ENCODE measurements at regions not wholly inside any gene's neighbourhood (a gene's known extent, or its start where the extent isn't known, plus 50 kb on each side); places are given as distances from the start of the nearest gene placed in this dataset.

GRCh38 chr2:186187854-186188253, 298.2 kb upstream of the ZC3H15 start:
- Histone ChIP-seq H3K36me3 (ENCODE audit: insufficient read depth, low read length) (no peaks in the 10 kb centered on the region), H3K79me2 (ENCODE audit: insufficient read depth, low read length) (no peaks in the 10 kb centered on the region), H2AFZ (ENCODE audit: low read depth, low read length) (no peak overlapping the region), H3K4me3 (ENCODE audit: low read depth in 1 of 2, low read length in 2 of 2) (no peak overlapping the region), H3K27me3 (ENCODE audit: insufficient read depth, low read length, poor library complexity) (no peaks in the 10 kb centered on the region), H3K4me1 (ENCODE audit: insufficient read depth, low read length) (no peaks in the 10 kb centered on the region), H4K20me1 (ENCODE audit: insufficient read depth, low read length) (no peaks in the 10 kb centered on the region), H3K4me2 (ENCODE audit: insufficient read depth, low read length) (no peak overlapping the region), H3K27ac (ENCODE audit: low read length) (no peak overlapping the region), H3K9ac (ENCODE audit: low read depth, low read length) (no peak overlapping the region), H3K9me3 (ENCODE audit: insufficient read depth, low read length, severe bottlenecking) (no peaks in the 10 kb centered on the region)
- TF ChIP-seq EZH2 (IDR thresholded peaks at IDR 0.05; ENCODE audit: borderline replicate concordance, low read depth, low read length, severe bottlenecking), result no peak
- TF ChIP-seq, protein P1, sequence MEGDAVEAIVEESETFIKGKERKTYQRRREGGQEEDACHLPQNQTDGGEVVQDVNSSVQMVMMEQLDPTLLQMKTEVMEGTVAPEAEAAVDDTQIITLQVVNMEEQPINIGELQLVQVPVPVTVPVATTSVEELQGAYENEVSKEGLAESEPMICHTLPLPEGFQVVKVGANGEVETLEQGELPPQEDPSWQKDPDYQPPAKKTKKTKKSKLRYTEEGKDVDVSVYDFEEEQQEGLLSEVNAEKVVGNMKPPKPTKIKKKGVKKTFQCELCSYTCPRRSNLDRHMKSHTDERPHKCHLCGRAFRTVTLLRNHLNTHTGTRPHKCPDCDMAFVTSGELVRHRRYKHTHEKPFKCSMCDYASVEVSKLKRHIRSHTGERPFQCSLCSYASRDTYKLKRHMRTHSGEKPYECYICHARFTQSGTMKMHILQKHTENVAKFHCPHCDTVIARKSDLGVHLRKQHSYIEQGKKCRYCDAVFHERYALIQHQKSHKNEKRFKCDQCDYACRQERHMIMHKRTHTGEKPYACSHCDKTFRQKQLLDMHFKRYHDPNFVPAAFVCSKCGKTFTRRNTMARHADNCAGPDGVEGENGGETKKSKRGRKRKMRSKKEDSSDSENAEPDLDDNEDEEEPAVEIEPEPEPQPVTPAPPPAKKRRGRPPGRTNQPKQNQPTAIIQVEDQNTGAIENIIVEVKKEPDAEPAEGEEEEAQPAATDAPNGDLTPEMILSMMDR (IDR thresholded peaks at IDR 0.05; ENCODE audit: borderline replicate concordance, extremely low read depth, low read length, poor library complexity, severe bottlenecking), result no peak
- no peak for ATAC-seq (ENCODE audit: insufficient read depth, low read depth)
- DNase-seq, result no peak

DNA sequence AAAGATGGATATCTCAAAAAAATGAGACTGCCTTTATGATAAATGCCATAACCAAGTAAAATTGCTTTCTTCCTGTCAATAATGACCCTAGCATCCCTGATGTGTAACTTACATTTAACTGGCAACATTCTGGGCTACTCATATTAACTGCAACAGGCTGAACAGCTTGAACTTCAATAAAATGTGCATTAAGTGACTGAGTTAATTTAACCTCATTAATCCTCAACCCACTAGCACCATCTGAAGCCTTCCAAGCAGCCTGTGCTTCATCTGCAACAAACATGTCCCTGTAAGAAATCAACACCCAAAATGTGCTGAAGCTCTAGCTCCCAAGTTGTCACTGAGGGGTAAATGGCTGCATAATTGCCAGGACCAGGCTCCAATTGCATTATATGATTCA, 296.2 kb upstream of the ZC3H15 start:
- H4K20me1 ChIP-seq (ENCODE audit: insufficient read depth, low read length), result no peaks in the 10 kb centered on the region
- no peaks in the 10 kb centered on the region for H3K27me3 ChIP-seq (ENCODE audit: insufficient read depth, low read length, poor library complexity)
- no peaks in the 10 kb centered on the region for H3K36me3 ChIP-seq (ENCODE audit: insufficient read depth, low read length)
- H3K4me2 ChIP-seq (ENCODE audit: insufficient read depth, low read length), result no peak overlapping the region
- H3K9me3 ChIP-seq (ENCODE audit: insufficient read depth, low read length, severe bottlenecking), result no peaks in the 10 kb centered on the region
- no peak overlapping the region for H2AFZ ChIP-seq (ENCODE audit: low read depth, low read length)
- DNase-seq (no peak), ATAC-seq (ENCODE audit: insufficient read depth, low read depth) (no peak)
- no peak overlapping the region for H3K4me3 ChIP-seq (ENCODE audit: low read depth in 1 of 2, low read length in 2 of 2)
- no peaks in the 10 kb centered on the region for H3K79me2 ChIP-seq (ENCODE audit: insufficient read depth, low read length)
- no peak overlapping the region for H3K27ac ChIP-seq (ENCODE audit: low read length)
- TF ChIP-seq, protein P1 (IDR thresholded peaks at IDR 0.05; ENCODE audit: borderline replicate concordance, extremely low read depth, low read length, poor library complexity, severe bottlenecking), result no peak
- TF ChIP-seq EZH2 (IDR thresholded peaks at IDR 0.05; ENCODE audit: borderline replicate concordance, low read depth, low read length, severe bottlenecking), result no peak
- H3K4me1 ChIP-seq (ENCODE audit: insufficient read depth, low read length), result no peaks in the 10 kb centered on the region
- no peak overlapping the region for H3K9ac ChIP-seq (ENCODE audit: low read depth, low read length)

DNA sequence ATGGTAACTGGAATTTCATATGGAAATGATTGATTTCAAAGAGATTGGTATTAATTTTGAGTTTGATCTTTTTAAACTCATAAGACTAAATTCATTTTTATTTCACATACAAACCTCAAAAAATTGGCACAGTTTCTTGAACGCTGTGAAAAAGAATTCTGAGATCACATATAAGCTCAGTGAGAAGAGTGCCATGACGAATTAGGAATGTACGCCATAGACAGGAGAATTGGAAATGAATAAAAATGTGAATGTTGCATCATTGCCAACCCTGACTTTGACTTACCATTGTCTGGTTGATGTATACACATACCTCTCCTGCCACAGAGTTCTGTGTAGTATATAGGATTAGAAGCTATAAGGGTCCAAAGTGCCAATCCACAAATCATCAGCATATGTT, 290.4 kb upstream of the ZC3H15 start:
- DNase-seq (no peak), ATAC-seq (ENCODE audit: insufficient read depth, low read depth) (no peak)
- Histone ChIP-seq H3K9me3 (ENCODE audit: insufficient read depth, low read length, severe bottlenecking) (no peaks in the 10 kb centered on the region), H3K4me3 (ENCODE audit: low read depth in 1 of 2, low read length in 2 of 2) (no peak overlapping the region), H3K9ac (ENCODE audit: low read depth, low read length) (no peak overlapping the region), H2AFZ (ENCODE audit: low read depth, low read length) (no peak overlapping the region), H3K27ac (ENCODE audit: low read length) (no peak overlapping the region), H3K27me3 (ENCODE audit: insufficient read depth, low read length, poor library complexity) (no peaks in the 10 kb centered on the region), H3K4me2 (ENCODE audit: insufficient read depth, low read length) (no peak overlapping the region), H4K20me1 (ENCODE audit: insufficient read depth, low read length) (no peaks in the 10 kb centered on the region), H3K79me2 (ENCODE audit: insufficient read depth, low read length) (no peaks in the 10 kb centered on the region), H3K36me3 (ENCODE audit: insufficient read depth, low read length) (no peaks in the 10 kb centered on the region), H3K4me1 (ENCODE audit: insufficient read depth, low read length) (no peaks in the 10 kb centered on the region)
- TF ChIP-seq, protein P1 (IDR thresholded peaks at IDR 0.05; ENCODE audit: borderline replicate concordance, extremely low read depth, low read length, poor library complexity, severe bottlenecking), result no peak
- TF ChIP-seq EZH2 (IDR thresholded peaks at IDR 0.05; ENCODE audit: borderline replicate concordance, low read depth, low read length, severe bottlenecking), result no peak

DNA sequence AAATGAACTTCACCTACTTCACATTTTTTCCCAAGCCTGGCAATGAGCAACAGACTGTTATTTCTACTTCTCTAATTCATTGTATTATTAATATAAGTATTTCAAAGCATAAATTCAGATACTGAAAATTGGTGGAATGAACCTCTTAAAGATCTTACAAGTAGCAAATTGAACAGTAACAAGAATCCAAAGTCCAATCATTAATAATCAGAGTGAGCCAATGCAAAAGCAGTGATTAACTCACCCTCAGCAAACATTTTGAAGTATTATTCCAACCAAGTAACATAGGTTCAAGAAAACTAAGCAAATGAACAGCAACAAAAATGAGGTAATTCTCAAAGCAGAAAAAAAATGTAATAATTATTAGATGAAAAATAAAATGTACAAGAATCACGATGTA, 288.1 kb upstream of the ZC3H15 start:
- no peak for DNase-seq
- Histone ChIP-seq H3K9me3 (ENCODE audit: insufficient read depth, low read length, severe bottlenecking) (no peaks in the 10 kb centered on the region), H3K27me3 (ENCODE audit: insufficient read depth, low read length, poor library complexity) (no peaks in the 10 kb centered on the region), H3K4me2 (ENCODE audit: insufficient read depth, low read length) (no peak overlapping the region), H3K4me1 (ENCODE audit: insufficient read depth, low read length) (no peaks in the 10 kb centered on the region), H2AFZ (ENCODE audit: low read depth, low read length) (no peak overlapping the region), H3K9ac (ENCODE audit: low read depth, low read length) (no peak overlapping the region), H3K27ac (ENCODE audit: low read length) (no peak overlapping the region), H3K79me2 (ENCODE audit: insufficient read depth, low read length) (no peaks in the 10 kb centered on the region), H3K36me3 (ENCODE audit: insufficient read depth, low read length) (no peaks in the 10 kb centered on the region), H3K4me3 (ENCODE audit: low read depth in 1 of 2, low read length in 2 of 2) (no peak overlapping the region), H4K20me1 (ENCODE audit: insufficient read depth, low read length) (no peaks in the 10 kb centered on the region)
- no peak for ATAC-seq (ENCODE audit: insufficient read depth, low read depth)
- TF ChIP-seq, protein P1 (IDR thresholded peaks at IDR 0.05; ENCODE audit: borderline replicate concordance, extremely low read depth, low read length, poor library complexity, severe bottlenecking), result no peak
- TF ChIP-seq EZH2 (IDR thresholded peaks at IDR 0.05; ENCODE audit: borderline replicate concordance, low read depth, low read length, severe bottlenecking), result no peak

All from DND-41 (cell line).